Peyer's patch (tissue), 4 donors: ENCODE measurements at regions not wholly inside any gene's neighbourhood (a gene's known extent, or its start where the extent isn't known, plus 50 kb on each side); places are given as distances from the start of the nearest gene placed in this dataset.

Experiments
- POLR2A ChIP-seq, 2 donors: fragments of 450-650 bp; IDR thresholded peaks; one replicate each; pipeline ENCODE4 v1.5.1; 2017; ENCODE audit warnings: antibody characterized with exemption in 2 of 2, mild to moderate bottlenecking in 2 of 2, moderate library complexity in 2 of 2
- TF ChIP-seq, protein P1 (sequence below), 6 experiments: fragments of 450-650 bp in 4 of 6; fragments of 200-600 bp in 2 of 6; sonication (generic) in 1 of 6; IDR thresholded peaks; one replicate each; pipeline ENCODE4 v1.5.1; 2017 to 2019; ENCODE audit warnings: antibody characterized with exemption in 6 of 6, mild to moderate bottlenecking in 3 of 6, moderate library complexity in 1 of 6

DNA sequence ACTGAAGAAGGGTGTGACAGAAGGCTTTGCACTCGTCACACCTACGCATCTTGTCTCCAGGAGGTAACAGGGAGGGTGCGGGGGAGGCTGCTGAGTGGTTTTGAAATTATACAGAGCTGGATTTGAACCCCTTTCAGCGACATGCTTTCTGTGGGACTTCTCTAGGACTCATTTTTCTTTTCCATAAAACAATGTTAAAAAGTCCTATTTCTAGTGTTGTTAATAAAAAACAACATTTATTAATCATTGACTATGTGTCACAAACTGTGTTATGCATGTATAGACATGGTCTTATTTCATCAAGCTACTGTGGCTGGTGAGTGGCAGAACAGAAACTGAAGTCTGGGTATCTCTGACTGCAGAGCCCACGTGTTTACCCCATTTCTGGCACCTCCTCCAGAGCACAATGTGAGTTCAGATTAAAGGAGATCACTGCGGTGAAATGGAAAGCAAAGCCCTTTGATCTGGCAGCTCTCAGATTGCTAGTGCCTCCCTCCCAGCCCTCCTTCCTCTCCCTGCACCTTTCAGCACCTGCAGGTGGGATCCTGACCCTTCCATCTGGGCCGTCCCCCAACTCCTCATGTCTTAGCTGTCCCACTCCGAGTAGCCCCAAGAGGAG lies 315.5 kb upstream of the MYT1L start:
- no peak for TF ChIP-seq POLR2A (IDR thresholded peaks at IDR 0.05)
- TF ChIP-seq, protein P1, sequence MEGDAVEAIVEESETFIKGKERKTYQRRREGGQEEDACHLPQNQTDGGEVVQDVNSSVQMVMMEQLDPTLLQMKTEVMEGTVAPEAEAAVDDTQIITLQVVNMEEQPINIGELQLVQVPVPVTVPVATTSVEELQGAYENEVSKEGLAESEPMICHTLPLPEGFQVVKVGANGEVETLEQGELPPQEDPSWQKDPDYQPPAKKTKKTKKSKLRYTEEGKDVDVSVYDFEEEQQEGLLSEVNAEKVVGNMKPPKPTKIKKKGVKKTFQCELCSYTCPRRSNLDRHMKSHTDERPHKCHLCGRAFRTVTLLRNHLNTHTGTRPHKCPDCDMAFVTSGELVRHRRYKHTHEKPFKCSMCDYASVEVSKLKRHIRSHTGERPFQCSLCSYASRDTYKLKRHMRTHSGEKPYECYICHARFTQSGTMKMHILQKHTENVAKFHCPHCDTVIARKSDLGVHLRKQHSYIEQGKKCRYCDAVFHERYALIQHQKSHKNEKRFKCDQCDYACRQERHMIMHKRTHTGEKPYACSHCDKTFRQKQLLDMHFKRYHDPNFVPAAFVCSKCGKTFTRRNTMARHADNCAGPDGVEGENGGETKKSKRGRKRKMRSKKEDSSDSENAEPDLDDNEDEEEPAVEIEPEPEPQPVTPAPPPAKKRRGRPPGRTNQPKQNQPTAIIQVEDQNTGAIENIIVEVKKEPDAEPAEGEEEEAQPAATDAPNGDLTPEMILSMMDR (IDR thresholded peaks at IDR 0.05), result no peak
